GM19395 (cell line): ENCODE measurements at regions not wholly inside any gene's neighbourhood (a gene's known extent, or its start where the extent isn't known, plus 50 kb on each side); places are given as distances from the start of the nearest gene placed in this dataset.
"Not testable (repeated sequence)": the region's sequence is repeated elsewhere in the genome, so short reads cannot be mapped to it uniquely, and the experiment has no call there.

Experiments used
- ATAC-seq: cut with Tn5 transposase; IDR thresholded peaks from one replicate; pipeline ENCODE4 v1.9.1; 2021; ENCODE audit warnings: mild to moderate bottlenecking, moderate library complexity; ENCODE audit not compliant: unreplicated experiment

GRCh38 chr1:195763907-195764374 is 844.3 kb downstream of the KCNT2 start:
- no peak for ATAC-seq

GRCh38 chr1:195763146-195763906 is 844.9 kb downstream of the KCNT2 start:
- ATAC-seq: no peak

- ATAC-seq: no peak
These were observed 847.1 kb downstream of the KCNT2 start for GRCh38 chr1:195761104-195761503.

- no peak for ATAC-seq
These were observed 852.1 kb downstream of the KCNT2 start for GRCh38 chr1:195756109-195756508.

GRCh38 chr1:195754874-195755273 is 853.4 kb downstream of the KCNT2 start:
- ATAC-seq: no peak

- ATAC-seq: no peak
These were observed 853.9 kb downstream of the KCNT2 start for GRCh38 chr1:195754303-195754702.

GRCh38 chr1:195748969-195749368 is 859.3 kb downstream of the KCNT2 start:
- ATAC-seq: no peak

- ATAC-seq: no peak
These were observed 862.8 kb downstream of the KCNT2 start for GRCh38 chr1:195745189-195746010.

GRCh38 chr1:195744256-195744655 is 864.0 kb downstream of the KCNT2 start:
- ATAC-seq: no peak

- no peak for ATAC-seq
These were observed 867.4 kb downstream of the KCNT2 start for GRCh38 chr1:195740862-195741261.

- no peak for ATAC-seq
These were observed 869.1 kb downstream of the KCNT2 start for GRCh38 chr1:195738966-195739650.

GRCh38 chr1:195735140-195735539 is 873.1 kb downstream of the KCNT2 start:
- no peak for ATAC-seq

GRCh38 chr1:195733826-195734225 is 874.4 kb downstream of the KCNT2 start:
- ATAC-seq: no peak

- no peak for ATAC-seq
These were observed 874.8 kb downstream of the KCNT2 start for GRCh38 chr1:195733408-195733807.

- no peak for ATAC-seq
These were observed 876.9 kb downstream of the KCNT2 start for GRCh38 chr1:195731385-195731784.

GRCh38 chr1:195723796-195724194 is 884.4 kb downstream of the KCNT2 start:
- ATAC-seq: no peak

- ATAC-seq: not testable (repeated sequence)
These were observed 885.1 kb downstream of the KCNT2 start for GRCh38 chr1:195722852-195723795.

GRCh38 chr1:195722146-195722545 is 886.1 kb downstream of the KCNT2 start:
- not testable (repeated sequence) for ATAC-seq

GRCh38 chr1:195721210-195721971 is 886.8 kb downstream of the KCNT2 start:
- no peak for ATAC-seq

- ATAC-seq: no peak
These were observed 890.6 kb downstream of the KCNT2 start for GRCh38 chr1:195717651-195718050.
